Breast epithelium (tissue), 4 donors: ENCODE measurements at regions not wholly inside any gene's neighbourhood (a gene's known extent, or its start where the extent isn't known, plus 50 kb on each side); places are given as distances from the start of the nearest gene placed in this dataset.

ENCODE experiments used
- DNase-seq, 2 donors: peaks; one replicate each; pipeline ENCODE4 v3.0.0-alpha.2; 2019; ENCODE audit warnings: low spot score in 2 of 2
- H3K27ac ChIP-seq, 2 donors: fragments of 200-600 bp; sonication (generic) in 1 of 2; one replicate each; pipeline ENCODE4 v1.5.1; 2016 to 2019; ENCODE audit warnings: mild to moderate bottlenecking in 1 of 2
- H3K27me3 ChIP-seq, 2 donors: fragments of 200-600 bp; sonication (generic) in 1 of 2; one replicate each; pipeline versions ENCODE4 v1.5.1 to v1.6.0; 2017 to 2019; ENCODE audit warnings: control low read depth in 1 of 2, mild to moderate bottlenecking in 1 of 2
- H3K36me3 ChIP-seq: fragments of 200-600 bp; one replicate; pipeline ENCODE4 v1.5.1; 2019
- H3K4me1 ChIP-seq, 2 donors: fragments of 200-600 bp; sonication (generic); one replicate each; pipeline ENCODE4 v1.5.1; 2016 to 2019; ENCODE audit warnings: control low read depth in 1 of 2
- H3K4me3 ChIP-seq, 3 donors: fragments of 200-600 bp; sonication (generic); 1 replicate in 2 of 3; 2 replicates in 1 of 3; pipeline ENCODE4 v1.5.1; 2016 to 2019; ENCODE audit warnings: mild to moderate bottlenecking in 3 of 3, moderate library complexity in 2 of 3
- H3K9me3 ChIP-seq, 2 donors: fragments of 200-600 bp; sonication (generic) in 1 of 2; one replicate each; pipeline ENCODE4 v1.5.1; 2016 to 2019; ENCODE audit warnings: control low read depth in 1 of 2
- CTCF ChIP-seq, 3 donors: fragments of 450-650 bp; IDR thresholded peaks; one replicate each; pipeline ENCODE4 v1.5.1; 2016 to 2017; ENCODE audit warnings: antibody characterized with exemption in 3 of 3, mild to moderate bottlenecking in 3 of 3, moderate library complexity in 3 of 3
- POLR2A ChIP-seq: fragments of 450-650 bp; IDR thresholded peaks from one replicate; pipeline ENCODE4 v1.6.1; 2016; ENCODE audit warnings: antibody characterized with exemption, mild to moderate bottlenecking, moderate library complexity
- POLR2AphosphoS5 ChIP-seq, 3 donors: sonication (generic); formaldehyde crosslinking; IDR thresholded peaks; one replicate each; pipeline ENCODE4 v1.6.1; 2017; ENCODE audit warnings: antibody characterized with exemption in 3 of 3
- intact Hi-C: fragments of 100-400 bp; cut with DNase I; formaldehyde crosslinking; loops from one replicate; pipeline ENCODE4 v1.15.1; 2023; ENCODE audit warnings: low total_unique reads

- no peak for TF ChIP-seq POLR2AphosphoS5 (IDR thresholded peaks at IDR 0.05)
- TF ChIP-seq POLR2A = no peak
- no peak for TF ChIP-seq CTCF (IDR thresholded peaks at IDR 0.05)
- Histone ChIP-seq H3K27ac (no peak overlapping the region), H3K4me1 (no peaks in the 10 kb centered on the region), H3K9me3 (no peaks in the 10 kb centered on the region), H3K27me3 (no peaks in the 10 kb centered on the region), H3K4me3 (no peak overlapping the region), H3K36me3 (no peaks in the 10 kb centered on the region)
- intact Hi-C loops = no loop called here
- DNase-seq = no peak
Observed at GRCh38 chr3:101050046-101050445, 56.8 kb upstream of the ABI3BP start.

DNA sequence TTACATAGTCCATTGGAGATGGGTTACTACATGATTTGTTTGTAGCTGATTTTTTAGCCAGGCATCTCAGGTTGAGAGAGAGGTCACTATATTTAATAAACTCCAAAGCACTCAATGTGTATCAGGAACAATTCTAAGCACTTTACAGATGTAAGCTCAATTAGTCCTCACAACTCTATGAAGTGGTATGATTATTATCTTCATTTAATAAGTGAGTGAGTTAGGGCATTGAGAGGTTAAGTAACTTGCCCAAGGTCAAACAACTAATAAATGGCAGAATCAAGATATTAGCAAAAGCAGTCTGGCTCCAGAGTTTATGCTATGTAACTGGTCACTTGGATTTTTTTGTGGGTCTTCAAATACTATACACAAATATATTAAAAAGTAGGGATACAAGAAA, 56.3 kb upstream of the ABI3BP start:
- Histone ChIP-seq H3K4me1 (no peaks in the 10 kb centered on the region), H3K4me3 (no peak overlapping the region), H3K27me3 (no peaks in the 10 kb centered on the region), H3K36me3 (no peaks in the 10 kb centered on the region), H3K27ac (no peak overlapping the region), H3K9me3 (no peaks in the 10 kb centered on the region)
- no peak for DNase-seq
- intact Hi-C loops = no loop called here
- TF ChIP-seq CTCF (IDR thresholded peaks at IDR 0.05) (no peak), POLR2A (no peak), POLR2AphosphoS5 (IDR thresholded peaks at IDR 0.05) (no peak)

GRCh38 chr3:101043687-101044078, 50.5 kb upstream of the ABI3BP start:
- no peak overlapping the region for H3K27ac ChIP-seq
- no peak for DNase-seq
- peaks cover 0 to 8% of the 10 kb centered on the region in 2 donors for H3K4me1 ChIP-seq
- H3K9me3 ChIP-seq = no peaks in the 10 kb centered on the region
- H3K4me3 ChIP-seq = no peak overlapping the region
- no peaks in the 10 kb centered on the region for H3K27me3 ChIP-seq
- intact Hi-C loops = no loop called here
- H3K36me3 ChIP-seq = no peaks in the 10 kb centered on the region
- TF ChIP-seq POLR2AphosphoS5 (IDR thresholded peaks at IDR 0.05) (no peak), CTCF (IDR thresholded peaks at IDR 0.05) (no peak), POLR2A (no peak)

DNA sequence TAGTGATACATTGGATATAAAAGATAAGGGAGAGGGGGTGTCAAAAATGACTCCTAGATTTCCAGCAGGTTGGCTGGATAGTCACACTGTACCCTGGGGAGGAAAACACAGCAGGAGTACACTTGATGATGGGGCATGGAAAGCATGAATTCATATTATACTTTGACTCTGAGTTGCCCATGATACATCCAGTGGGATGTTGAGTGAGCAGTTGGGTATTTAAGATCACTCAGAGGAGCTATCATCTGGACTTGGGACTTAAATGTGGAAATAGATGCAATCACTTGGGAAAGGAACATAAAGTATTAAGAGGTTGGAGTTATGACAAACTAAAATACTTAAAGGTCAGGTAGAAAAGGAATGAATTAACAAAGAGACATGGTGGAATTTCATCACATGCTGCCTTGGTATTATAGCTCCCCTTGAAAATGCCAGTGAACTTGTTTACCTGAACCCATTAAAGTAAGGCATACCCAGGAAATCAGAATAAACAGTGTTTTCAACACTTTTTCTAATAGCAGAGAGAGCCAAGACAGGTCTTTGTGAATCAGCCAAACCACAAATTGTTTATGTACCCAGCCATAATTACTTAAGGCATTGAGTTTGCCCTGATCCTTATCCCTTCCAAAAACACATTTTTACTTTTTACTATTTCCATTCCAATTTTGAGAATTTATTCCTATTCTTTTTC, 49.9 kb upstream of the ABI3BP start:
- Histone ChIP-seq H3K27ac (no peak overlapping the region), H3K4me1 (peaks cover 0 to 8% of the 10 kb centered on the region in 2 donors), H3K4me3 (no peak overlapping the region), H3K36me3 (no peaks in the 10 kb centered on the region), H3K9me3 (no peaks in the 10 kb centered on the region), H3K27me3 (no peaks in the 10 kb centered on the region)
- intact Hi-C loops = no loop called here
- TF ChIP-seq CTCF (IDR thresholded peaks at IDR 0.05) = no peak
- no peak for TF ChIP-seq POLR2AphosphoS5 (IDR thresholded peaks at IDR 0.05)
- DNase-seq = no peak
